ENCODE measurements at regions not wholly inside any gene's neighbourhood (a gene's known extent, or its start where the extent isn't known, plus 50 kb on each side); places are given as distances from the start of the nearest gene placed in this dataset.

GRCh38 chr11:95692526-95693260 lies 96.9 kb downstream of the FAM76B start:
- TF ChIP-seq CTCF (conservative IDR thresholded peaks at IDR 0.05 in 1 of 2, IDR thresholded peaks at IDR 0.05 in 1 of 2; ENCODE audit: low read depth in 1 of 2, low read length in 2 of 2) (no peak), EZH2 (IDR thresholded peaks at IDR 0.05; ENCODE audit: low read length, missing control alignments) (no peak)
